ENCODE measurements at regions not wholly inside any gene's neighbourhood (a gene's known extent, or its start where the extent isn't known, plus 50 kb on each side); places are given as distances from the start of the nearest gene placed in this dataset.

DNA sequence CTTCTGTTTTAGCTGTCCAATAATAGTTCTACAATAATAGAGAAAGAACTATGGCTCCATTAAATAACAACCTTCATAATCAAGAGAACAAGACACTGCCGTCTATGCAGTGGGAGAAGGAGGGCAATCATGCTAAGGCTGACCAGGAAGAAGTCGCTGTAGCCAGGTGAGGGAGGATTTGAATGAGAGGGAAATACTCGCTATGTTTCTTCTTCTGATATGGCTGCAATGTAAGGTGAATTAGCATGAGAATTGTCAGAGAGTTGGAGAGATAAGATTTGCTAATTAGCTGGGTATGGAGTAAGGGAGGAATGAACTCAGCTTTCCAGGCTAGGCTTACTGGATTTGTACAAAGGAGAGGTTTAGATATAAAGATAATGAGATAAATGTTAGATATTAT is 555.4 kb upstream of the ZNF385D start:
- H2AFZ ChIP-seq (ENCODE audit: low read depth, low read length, severe bottlenecking): no peak overlapping the region
- H3K4me3 ChIP-seq (ENCODE audit: insufficient read depth, low read length, poor library complexity, severe bottlenecking): no peak overlapping the region
- H3K4me2 ChIP-seq (ENCODE audit: low read depth, low read length, poor library complexity, severe bottlenecking): no peak overlapping the region
- H3F3A ChIP-seq (ENCODE audit: insufficient read depth): no peaks in the 10 kb centered on the region
- no peak overlapping the region for H3K27ac ChIP-seq (ENCODE audit: low read depth, low read length)
- no peaks in the 10 kb centered on the region for H3K79me2 ChIP-seq (ENCODE audit: insufficient read depth, low read length)
- TF ChIP-seq, protein P1, sequence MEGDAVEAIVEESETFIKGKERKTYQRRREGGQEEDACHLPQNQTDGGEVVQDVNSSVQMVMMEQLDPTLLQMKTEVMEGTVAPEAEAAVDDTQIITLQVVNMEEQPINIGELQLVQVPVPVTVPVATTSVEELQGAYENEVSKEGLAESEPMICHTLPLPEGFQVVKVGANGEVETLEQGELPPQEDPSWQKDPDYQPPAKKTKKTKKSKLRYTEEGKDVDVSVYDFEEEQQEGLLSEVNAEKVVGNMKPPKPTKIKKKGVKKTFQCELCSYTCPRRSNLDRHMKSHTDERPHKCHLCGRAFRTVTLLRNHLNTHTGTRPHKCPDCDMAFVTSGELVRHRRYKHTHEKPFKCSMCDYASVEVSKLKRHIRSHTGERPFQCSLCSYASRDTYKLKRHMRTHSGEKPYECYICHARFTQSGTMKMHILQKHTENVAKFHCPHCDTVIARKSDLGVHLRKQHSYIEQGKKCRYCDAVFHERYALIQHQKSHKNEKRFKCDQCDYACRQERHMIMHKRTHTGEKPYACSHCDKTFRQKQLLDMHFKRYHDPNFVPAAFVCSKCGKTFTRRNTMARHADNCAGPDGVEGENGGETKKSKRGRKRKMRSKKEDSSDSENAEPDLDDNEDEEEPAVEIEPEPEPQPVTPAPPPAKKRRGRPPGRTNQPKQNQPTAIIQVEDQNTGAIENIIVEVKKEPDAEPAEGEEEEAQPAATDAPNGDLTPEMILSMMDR (IDR thresholded peaks at IDR 0.05; ENCODE audit: insufficient read depth, low read length, poor library complexity, severe bottlenecking): no peak
- no peak for TF ChIP-seq EZH2phosphoT487 (conservative IDR thresholded peaks at IDR 0.05; ENCODE audit: low read length)
- no peaks in the 10 kb centered on the region for H3K9me2 ChIP-seq (replicated peaks; ENCODE audit: insufficient read depth, low read length)
- no peaks in the 10 kb centered on the region for H3K36me3 ChIP-seq (ENCODE audit: low read length)
- H3K9ac ChIP-seq (ENCODE audit: low read length): no peak overlapping the region
- H4K20me1 ChIP-seq (ENCODE audit: low read depth, low read length): no peaks in the 10 kb centered on the region; the same call in 1 of the 2 replicates
- no peaks in the 10 kb centered on the region for H3K9me3 ChIP-seq (ENCODE audit: insufficient read depth, low read length)
- H3K27me3 ChIP-seq (ENCODE audit: low read length): no peaks in the 10 kb centered on the region

DNA sequence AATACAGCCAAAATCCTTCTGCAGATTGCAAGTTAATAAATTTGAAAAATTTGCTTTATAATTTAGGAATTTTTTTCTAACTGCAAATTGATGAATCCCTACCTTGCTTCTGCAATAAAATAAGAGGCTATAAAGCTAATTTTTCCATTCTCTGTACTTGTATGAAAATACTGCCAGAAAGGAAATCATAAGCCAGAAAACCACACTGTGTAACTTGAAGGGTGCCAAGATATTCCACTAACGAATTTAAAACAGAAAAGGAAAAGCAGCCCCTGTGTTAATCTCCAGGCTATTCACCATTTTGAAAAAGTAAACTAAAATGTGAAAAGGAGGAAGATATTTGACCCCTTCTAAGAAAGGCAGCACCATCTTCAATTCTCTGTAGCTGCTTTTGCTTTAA is 557.9 kb upstream of the ZNF385D start:
- Histone ChIP-seq H3K4me2 (ENCODE audit: low read depth, low read length, poor library complexity, severe bottlenecking) (no peak overlapping the region), H3K9me2 (replicated peaks; ENCODE audit: insufficient read depth, low read length) (no peaks in the 10 kb centered on the region), H4K20me1 (ENCODE audit: low read depth, low read length) (no peaks in the 10 kb centered on the region; the same call in 1 of the 2 replicates), H3K9ac (ENCODE audit: low read length) (no peak overlapping the region), H3K79me2 (ENCODE audit: insufficient read depth, low read length) (no peaks in the 10 kb centered on the region), H3K9me3 (ENCODE audit: insufficient read depth, low read length) (no peaks in the 10 kb centered on the region), H3K4me3 (ENCODE audit: insufficient read depth, low read length, poor library complexity, severe bottlenecking) (no peak overlapping the region), H3K27me3 (ENCODE audit: low read length) (no peaks in the 10 kb centered on the region), H3K36me3 (ENCODE audit: low read length) (no peaks in the 10 kb centered on the region), H3K27ac (ENCODE audit: low read depth, low read length) (no peak overlapping the region), H3F3A (ENCODE audit: insufficient read depth) (no peaks in the 10 kb centered on the region), H2AFZ (ENCODE audit: low read depth, low read length, severe bottlenecking) (no peak overlapping the region)
- TF ChIP-seq, protein P1 (IDR thresholded peaks at IDR 0.05; ENCODE audit: insufficient read depth, low read length, poor library complexity, severe bottlenecking): no peak
- no peak for TF ChIP-seq EZH2phosphoT487 (conservative IDR thresholded peaks at IDR 0.05; ENCODE audit: low read length)

DNA sequence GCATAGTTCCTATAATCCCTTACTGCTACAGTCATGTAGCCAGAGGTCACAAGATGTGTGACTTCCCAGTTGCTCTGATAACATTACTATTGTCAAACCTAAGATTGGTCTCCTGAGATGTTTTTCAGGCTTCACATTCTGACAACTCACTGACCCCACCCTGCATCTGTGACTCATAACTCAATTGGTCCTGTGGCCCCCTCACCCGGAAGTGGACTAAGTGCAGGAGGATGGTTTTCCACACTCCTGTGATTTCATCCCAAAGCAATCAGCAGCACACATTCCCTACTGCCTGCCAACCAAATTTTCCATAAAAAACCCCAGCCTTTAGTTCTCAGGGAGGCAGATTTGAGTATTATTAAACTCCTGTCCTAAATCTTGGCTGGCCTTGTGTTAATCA is 564.9 kb upstream of the ZNF385D start:
- Histone ChIP-seq H3F3A (ENCODE audit: insufficient read depth) (no peaks in the 10 kb centered on the region), H3K4me2 (ENCODE audit: low read depth, low read length, poor library complexity, severe bottlenecking) (no peak overlapping the region), H2AFZ (ENCODE audit: low read depth, low read length, severe bottlenecking) (no peak overlapping the region), H3K27me3 (ENCODE audit: low read length) (no peaks in the 10 kb centered on the region), H3K36me3 (ENCODE audit: low read length) (no peaks in the 10 kb centered on the region), H3K79me2 (ENCODE audit: insufficient read depth, low read length) (no peaks in the 10 kb centered on the region), H3K9ac (ENCODE audit: low read length) (no peak overlapping the region), H3K4me3 (ENCODE audit: insufficient read depth, low read length, poor library complexity, severe bottlenecking) (no peak overlapping the region), H3K9me3 (ENCODE audit: insufficient read depth, low read length) (no peaks in the 10 kb centered on the region), H3K9me2 (replicated peaks; ENCODE audit: insufficient read depth, low read length) (no peaks in the 10 kb centered on the region; the same call in 1 of the 2 replicates), H3K27ac (ENCODE audit: low read depth, low read length) (no peak overlapping the region), H4K20me1 (ENCODE audit: low read depth, low read length) (no peaks in the 10 kb centered on the region)
- TF ChIP-seq, protein P1 (IDR thresholded peaks at IDR 0.05; ENCODE audit: insufficient read depth, low read length, poor library complexity, severe bottlenecking): no peak
- no peak for TF ChIP-seq EZH2phosphoT487 (conservative IDR thresholded peaks at IDR 0.05; ENCODE audit: low read length)
